Thoracic aorta (tissue), 2 donors: ENCODE measurements at regions not wholly inside any gene's neighbourhood (a gene's known extent, or its start where the extent isn't known, plus 50 kb on each side); places are given as distances from the start of the nearest gene placed in this dataset.
"Not testable (repeated sequence)": the region's sequence is repeated elsewhere in the genome, so short reads cannot be mapped to it uniquely, and the experiment has no call there.

Source experiments
- ATAC-seq: fragments of 150-250 bp; one replicate; pipeline ENCODE4 v1.8.0; 2017; ENCODE audit warnings: low read depth; ENCODE audit not compliant: insufficient number of reproducible peaks, low FRiP score
- DNase-seq: peaks from one replicate; pipeline ENCODE4 v3.0.0-alpha.2; 2020; ENCODE audit warnings: low spot score
- H3K27ac ChIP-seq, 2 donors: fragments of 200-600 bp; sonication (generic); 1 replicate in 1 of 2; 2 replicates in 1 of 2; pipeline ENCODE4 v1.5.1; 2016; ENCODE audit warnings: mild to moderate bottlenecking in 2 of 2, moderate library complexity in 2 of 2
- H3K27me3 ChIP-seq: fragments of 200-600 bp; sonication (generic); replicated peaks from 2 replicates; pipeline ENCODE4 v1.6.0; 2016; ENCODE audit warnings: mild to moderate bottlenecking; ENCODE audit not compliant: insufficient read depth
- H3K36me3 ChIP-seq: fragments of 200-600 bp; sonication (generic); one replicate; pipeline ENCODE4 v1.5.1; 2016
- H3K4me1 ChIP-seq, 2 donors: fragments of 200-600 bp; sonication (generic); 1 replicate in 1 of 2; 2 replicates in 1 of 2; pipeline versions ENCODE4 v1.5.1 to v1.6.0; 2016; ENCODE audit warnings: low read depth in 2 of 2, mild to moderate bottlenecking in 1 of 2; ENCODE audit not compliant: control insufficient read depth in 1 of 2
- H3K4me3 ChIP-seq: fragments of 200-600 bp; sonication (generic); 2 replicates; pipeline ENCODE4 v1.5.1; 2016; ENCODE audit warnings: mild to moderate bottlenecking
- H3K9me3 ChIP-seq: fragments of 200-600 bp; sonication (generic); 2 replicates; pipeline ENCODE4 v1.5.1; 2016
- CTCF ChIP-seq: fragments of 200-600 bp; sonication (generic); IDR thresholded peaks from one replicate; pipeline ENCODE4 v1.5.1; 2019; ENCODE audit warnings: antibody characterized with exemption

DNA sequence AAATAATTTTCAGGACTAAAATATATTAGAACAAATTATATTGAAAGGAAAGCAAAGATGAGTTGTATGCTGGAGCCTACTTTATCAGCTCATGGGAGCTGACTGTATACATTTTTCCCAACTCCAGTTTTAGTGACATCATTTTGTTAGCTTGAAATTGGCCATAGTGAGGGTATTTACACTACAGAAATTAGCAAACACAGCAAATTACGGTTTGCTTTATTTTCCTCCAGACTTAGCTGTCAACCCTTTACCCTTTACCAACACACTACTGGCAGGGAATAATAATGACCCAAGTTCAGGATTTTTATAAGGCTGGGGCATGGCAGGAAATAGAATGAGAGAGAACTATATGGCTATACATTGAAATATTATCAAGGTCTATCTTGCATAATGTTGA lies 120.3 kb upstream of the PRSS1 start:
- ATAC-seq, result no peak
- H3K27me3 ChIP-seq, result no peaks in the 10 kb centered on the region
- no peak overlapping the region for H3K27ac ChIP-seq
- no peak for TF ChIP-seq CTCF
- H3K4me1 ChIP-seq, result no peaks in the 10 kb centered on the region
- no peaks in the 10 kb centered on the region for H3K36me3 ChIP-seq
- no peaks in the 10 kb centered on the region for H3K9me3 ChIP-seq
- no peak for DNase-seq
- no peak overlapping the region for H3K4me3 ChIP-seq

GRCh38 chr7:142627223-142627622 lies 122.0 kb upstream of the PRSS1 start:
- not testable (repeated sequence) for H3K9me3 ChIP-seq, H3K36me3 ChIP-seq, H3K4me3 ChIP-seq, H3K27me3 ChIP-seq, H3K27ac ChIP-seq, DNase-seq, ATAC-seq, H3K4me1 ChIP-seq

DNA sequence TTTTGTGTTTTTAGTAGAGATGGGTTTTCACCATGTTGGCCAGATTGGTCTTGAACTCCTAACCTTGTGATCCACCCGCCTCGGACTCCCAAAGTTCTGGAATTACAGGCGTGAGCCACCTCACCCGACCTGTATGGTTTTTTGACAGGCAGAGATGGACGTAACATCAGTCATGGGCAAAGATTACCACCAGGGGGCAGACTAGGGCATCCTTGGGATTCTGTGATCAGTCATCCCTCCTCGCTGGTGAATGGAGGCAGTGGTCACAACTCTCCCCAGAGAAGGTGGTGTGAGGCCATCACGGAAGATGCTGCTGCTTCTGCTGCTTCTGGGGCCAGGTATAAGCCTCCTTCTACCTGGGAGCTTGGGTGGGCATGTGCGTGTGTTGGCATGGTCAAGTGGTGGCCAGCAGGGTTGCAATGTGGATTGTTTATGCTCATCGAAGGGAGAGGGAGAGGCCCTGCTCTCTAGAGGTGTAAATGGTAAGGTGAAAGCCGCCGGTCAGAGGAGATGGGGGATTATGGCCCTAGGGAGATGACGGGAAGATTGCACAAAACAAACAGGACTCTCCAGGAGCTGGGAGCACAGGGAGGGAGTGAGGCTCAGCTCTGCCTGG lies 122.7 kb upstream of the PRSS1 start:
- peak; percentile 39 for TF ChIP-seq CTCF
- ATAC-seq, result no peak
- no peaks in the 10 kb centered on the region for H3K27me3 ChIP-seq
- no peaks in the 10 kb centered on the region for H3K4me1 ChIP-seq
- no peaks in the 10 kb centered on the region for H3K36me3 ChIP-seq
- no peak overlapping the region for H3K4me3 ChIP-seq
- no peak for DNase-seq
- no peaks in the 10 kb centered on the region for H3K9me3 ChIP-seq
- H3K27ac ChIP-seq, result no peak overlapping the region

DNA sequence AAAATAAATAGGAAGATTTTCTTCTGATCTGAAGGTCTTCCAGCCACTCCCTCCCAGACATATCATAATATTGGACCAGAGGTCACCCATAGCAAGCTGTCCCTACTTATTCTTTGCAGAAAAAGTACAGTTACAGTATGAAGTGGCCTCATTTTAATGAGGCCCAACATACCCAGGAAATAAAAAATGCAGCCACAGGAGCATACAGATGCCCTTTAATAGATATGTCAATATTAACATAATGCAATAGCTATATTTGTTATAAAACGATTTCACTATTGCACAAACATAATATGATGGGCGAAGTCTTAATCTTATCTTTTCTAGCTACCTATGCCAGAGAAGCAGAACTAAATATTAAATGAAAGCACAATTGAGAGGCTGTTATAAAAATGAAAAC lies 124.1 kb upstream of the PRSS1 start:
- H3K9me3 ChIP-seq, H3K4me1 ChIP-seq, H3K36me3 ChIP-seq, H3K27ac ChIP-seq, H3K27me3 ChIP-seq, H3K4me3 ChIP-seq, ATAC-seq, DNase-seq: not testable (repeated sequence)

GRCh38 chr7:142620402-142620801 lies 128.9 kb upstream of the PRSS1 start:
- DNase-seq, result no peak
- H3K36me3 ChIP-seq, result no peaks in the 10 kb centered on the region
- H3K27ac ChIP-seq, result no peak overlapping the region
- no peak overlapping the region for H3K4me3 ChIP-seq
- no peak for ATAC-seq
- TF ChIP-seq CTCF, result no peak
- H3K9me3 ChIP-seq, result no peaks in the 10 kb centered on the region
- no peaks in the 10 kb centered on the region for H3K4me1 ChIP-seq
- H3K27me3 ChIP-seq, result no peaks in the 10 kb centered on the region

- no peaks in the 10 kb centered on the region for H3K27me3 ChIP-seq
- no peaks in the 10 kb centered on the region for H3K36me3 ChIP-seq
- no peak for TF ChIP-seq CTCF
- no peak overlapping the region for H3K4me3 ChIP-seq
- no peaks in the 10 kb centered on the region for H3K9me3 ChIP-seq
- no peaks in the 10 kb centered on the region for H3K4me1 ChIP-seq
- ATAC-seq, result no peak
- DNase-seq, result no peak
- H3K27ac ChIP-seq, result no peak overlapping the region
Observed at GRCh38 chr7:142618655-142619351, 130.5 kb upstream of the PRSS1 start.
